Right atrium auricular region (tissue), 2 donors: ENCODE measurements at regions not wholly inside any gene's neighbourhood (a gene's known extent, or its start where the extent isn't known, plus 50 kb on each side); places are given as distances from the start of the nearest gene placed in this dataset.

Source experiments
- DNase-seq: peaks from one replicate; pipeline ENCODE4 v3.0.0-alpha.2; 2019; ENCODE audit warnings: low spot score
- H3K27ac ChIP-seq, 2 donors: fragments of 200-600 bp; sonication (generic); 1 replicate in 1 of 2; 2 replicates in 1 of 2; pipeline ENCODE4 v1.5.1; 2016 to 2019
- H3K27me3 ChIP-seq, 2 donors: fragments of 200-600 bp; sonication (generic); one replicate each; pipeline versions ENCODE4 v1.5.1 to v1.6.0; 2017 to 2019
- H3K36me3 ChIP-seq: fragments of 200-600 bp; sonication (generic); one replicate; pipeline ENCODE4 v1.5.1; 2016
- H3K4me1 ChIP-seq, 2 donors: fragments of 200-600 bp; sonication (generic); one replicate each; pipeline versions ENCODE4 v1.5.1 to v1.6.0; 2017 to 2019
- H3K4me3 ChIP-seq, 2 donors: fragments of 200-600 bp; sonication (generic); 1 replicate in 1 of 2; 2 replicates in 1 of 2; pipeline ENCODE4 v1.5.1; 2017 to 2019; ENCODE audit warnings: mild to moderate bottlenecking in 1 of 2, moderate library complexity in 1 of 2
- H3K9me3 ChIP-seq, 2 donors: fragments of 200-600 bp; sonication (generic); one replicate each; pipeline ENCODE4 v1.5.1; 2019
- TF ChIP-seq, protein P1 (sequence below), 2 donors: fragments of 200-600 bp; sonication (generic); IDR thresholded peaks; one replicate each; pipeline ENCODE4 v1.5.1; 2019; ENCODE audit warnings: antibody characterized with exemption in 2 of 2

DNA sequence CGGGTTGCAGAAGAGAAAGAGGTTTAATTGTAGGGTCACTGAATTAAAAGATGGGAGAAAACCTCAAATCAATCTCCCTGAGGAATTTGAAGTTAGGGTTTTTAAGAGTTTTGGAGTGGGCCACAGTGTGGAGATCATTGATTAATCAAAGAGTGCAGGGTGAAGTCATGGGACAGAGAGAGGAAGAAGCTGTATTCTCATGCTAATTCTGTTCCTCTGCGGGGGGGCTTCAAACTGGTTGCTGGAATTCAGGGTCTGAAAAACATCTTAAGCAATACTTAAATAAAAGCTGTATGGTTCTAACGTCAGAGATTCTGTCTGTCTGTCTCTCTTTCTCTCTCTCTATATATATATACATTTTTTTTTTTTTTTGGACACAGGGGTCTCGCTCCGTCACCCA lies 169.8 kb upstream of the SPATS2L start:
- H3K27ac ChIP-seq, result no peak overlapping the region
- no peaks in the 10 kb centered on the region for H3K27me3 ChIP-seq
- no peak overlapping the region for H3K4me3 ChIP-seq
- TF ChIP-seq, protein P1, sequence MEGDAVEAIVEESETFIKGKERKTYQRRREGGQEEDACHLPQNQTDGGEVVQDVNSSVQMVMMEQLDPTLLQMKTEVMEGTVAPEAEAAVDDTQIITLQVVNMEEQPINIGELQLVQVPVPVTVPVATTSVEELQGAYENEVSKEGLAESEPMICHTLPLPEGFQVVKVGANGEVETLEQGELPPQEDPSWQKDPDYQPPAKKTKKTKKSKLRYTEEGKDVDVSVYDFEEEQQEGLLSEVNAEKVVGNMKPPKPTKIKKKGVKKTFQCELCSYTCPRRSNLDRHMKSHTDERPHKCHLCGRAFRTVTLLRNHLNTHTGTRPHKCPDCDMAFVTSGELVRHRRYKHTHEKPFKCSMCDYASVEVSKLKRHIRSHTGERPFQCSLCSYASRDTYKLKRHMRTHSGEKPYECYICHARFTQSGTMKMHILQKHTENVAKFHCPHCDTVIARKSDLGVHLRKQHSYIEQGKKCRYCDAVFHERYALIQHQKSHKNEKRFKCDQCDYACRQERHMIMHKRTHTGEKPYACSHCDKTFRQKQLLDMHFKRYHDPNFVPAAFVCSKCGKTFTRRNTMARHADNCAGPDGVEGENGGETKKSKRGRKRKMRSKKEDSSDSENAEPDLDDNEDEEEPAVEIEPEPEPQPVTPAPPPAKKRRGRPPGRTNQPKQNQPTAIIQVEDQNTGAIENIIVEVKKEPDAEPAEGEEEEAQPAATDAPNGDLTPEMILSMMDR (IDR thresholded peaks at IDR 0.05), result no peak
- no peaks in the 10 kb centered on the region for H3K4me1 ChIP-seq
- no peaks in the 10 kb centered on the region for H3K36me3 ChIP-seq
- no peak for DNase-seq
- peaks cover 0 to 6% of the 10 kb centered on the region in 2 donors for H3K9me3 ChIP-seq

DNA sequence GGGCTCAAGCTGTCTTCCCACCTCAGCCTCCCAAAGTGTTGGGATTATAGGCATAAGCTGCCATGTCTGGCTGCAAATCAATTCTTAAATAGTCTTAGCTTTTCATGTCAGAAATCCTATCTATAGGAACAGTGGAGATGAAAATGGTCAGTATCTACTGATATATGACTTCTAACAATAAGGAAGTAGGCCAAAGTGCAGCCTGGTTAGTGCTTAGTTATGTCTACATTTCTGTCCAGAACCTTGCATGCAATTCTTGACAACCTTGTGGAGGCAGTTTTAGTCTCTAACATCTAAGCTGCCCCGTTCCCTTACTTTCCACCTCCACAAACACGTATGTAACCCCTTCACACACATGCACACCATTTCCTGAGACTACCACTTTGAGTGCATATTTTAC lies 169.2 kb upstream of the SPATS2L start:
- Histone ChIP-seq H3K36me3 (no peaks in the 10 kb centered on the region), H3K4me1 (no peaks in the 10 kb centered on the region), H3K27ac (no peak overlapping the region), H3K27me3 (no peaks in the 10 kb centered on the region), H3K4me3 (no peak overlapping the region), H3K9me3 (peaks cover 0 to 6% of the 10 kb centered on the region in 2 donors)
- DNase-seq, result no peak
- TF ChIP-seq, protein P1 (IDR thresholded peaks at IDR 0.05), result no peak

DNA sequence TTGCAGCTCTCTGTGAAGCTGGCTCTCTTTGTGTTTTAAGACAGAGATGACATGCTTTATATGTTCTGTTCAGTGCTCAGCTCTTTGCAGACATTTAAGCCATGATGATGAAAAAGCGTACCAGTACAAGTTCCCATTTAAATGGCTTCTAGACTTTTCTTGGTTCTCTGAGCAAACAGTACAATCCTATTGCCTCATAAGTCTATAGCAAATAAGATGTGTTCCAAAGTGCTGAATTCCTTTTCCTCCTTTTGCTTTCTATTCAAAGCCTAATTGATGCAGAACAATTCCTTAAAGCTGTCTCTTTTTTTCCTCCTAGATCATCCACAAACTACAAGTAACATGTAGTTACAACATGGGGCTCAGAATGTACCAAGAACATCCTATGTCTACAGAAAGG lies 168.8 kb upstream of the SPATS2L start:
- Histone ChIP-seq H3K4me3 (no peak overlapping the region), H3K36me3 (no peaks in the 10 kb centered on the region), H3K4me1 (no peaks in the 10 kb centered on the region), H3K27ac (no peak overlapping the region), H3K27me3 (no peaks in the 10 kb centered on the region), H3K9me3 (peaks cover 0 to 6% of the 10 kb centered on the region in 2 donors)
- DNase-seq, result no peak
- TF ChIP-seq, protein P1 (IDR thresholded peaks at IDR 0.05), result no peak

- no peak for DNase-seq
- TF ChIP-seq, protein P1 (IDR thresholded peaks at IDR 0.05), result no peak
- Histone ChIP-seq H3K36me3 (no peaks in the 10 kb centered on the region), H3K4me1 (no peaks in the 10 kb centered on the region), H3K4me3 (no peak overlapping the region), H3K27me3 (no peaks in the 10 kb centered on the region), H3K27ac (no peak overlapping the region), H3K9me3 (peaks cover 0 to 6% of the 10 kb centered on the region in 2 donors)
Measured at GRCh38 chr2:200138391-200139124, 167.9 kb upstream of the SPATS2L start.

DNA sequence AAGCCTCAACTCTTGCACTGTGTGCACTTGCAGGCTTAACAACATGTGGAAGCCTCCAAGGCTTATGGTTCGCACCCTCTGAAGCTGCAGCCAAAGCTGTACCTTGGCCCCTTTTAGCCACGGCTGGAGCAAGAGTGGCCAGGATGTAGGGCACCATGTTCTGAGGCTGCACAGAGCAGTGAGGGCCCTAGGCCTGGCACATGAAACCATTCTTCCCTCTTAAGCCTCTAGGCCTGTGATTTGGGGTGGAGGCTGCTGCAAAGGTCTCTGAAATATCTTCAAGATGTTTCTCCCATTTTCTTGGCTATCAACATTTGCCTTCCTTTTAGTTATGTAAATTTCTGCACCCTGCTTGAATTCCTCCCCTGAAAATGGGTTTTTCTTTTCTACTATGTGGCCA lies 161.9 kb upstream of the SPATS2L start:
- TF ChIP-seq, protein P1 (IDR thresholded peaks at IDR 0.05), result no peak
- Histone ChIP-seq H3K4me1 (no peaks in the 10 kb centered on the region), H3K27ac (no peak overlapping the region), H3K36me3 (no peaks in the 10 kb centered on the region), H3K4me3 (no peak overlapping the region), H3K9me3 (no peaks in the 10 kb centered on the region), H3K27me3 (no peaks in the 10 kb centered on the region)
- DNase-seq, result no peak

DNA sequence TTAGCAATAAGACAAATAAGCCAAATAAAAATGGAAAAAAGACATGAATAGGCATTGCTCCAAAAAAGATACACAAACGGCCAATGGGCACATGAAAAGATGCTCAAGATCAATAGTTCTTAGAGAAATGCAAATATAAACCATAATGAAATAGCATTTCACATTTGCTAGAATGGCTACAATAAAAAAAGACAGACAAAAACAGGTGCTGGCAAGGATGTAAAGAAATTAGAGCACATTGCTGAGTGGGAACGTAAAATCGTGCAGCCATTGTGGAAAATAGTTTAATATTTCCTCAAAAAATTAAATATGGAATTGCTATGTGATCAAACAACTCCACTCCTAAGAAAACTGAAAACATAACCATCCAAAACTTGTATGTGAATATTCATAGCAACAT lies 160.0 kb upstream of the SPATS2L start:
- no peaks in the 10 kb centered on the region for H3K4me1 ChIP-seq
- TF ChIP-seq, protein P1 (IDR thresholded peaks at IDR 0.05), result no peak
- no peaks in the 10 kb centered on the region for H3K27me3 ChIP-seq
- H3K27ac ChIP-seq, result no peak overlapping the region
- DNase-seq, result no peak
- H3K36me3 ChIP-seq, result no peaks in the 10 kb centered on the region
- H3K4me3 ChIP-seq, result no peak overlapping the region
- H3K9me3 ChIP-seq, result peaks cover 0 to 11% of the 10 kb centered on the region in 2 donors
